HG03460 (cell line): ENCODE measurements at regions not wholly inside any gene's neighbourhood (a gene's known extent, or its start where the extent isn't known, plus 50 kb on each side); places are given as distances from the start of the nearest gene placed in this dataset.

Experiments
- ATAC-seq: cut with Tn5 transposase; IDR thresholded peaks from one replicate; pipeline ENCODE4 v1.9.1; 2021; ENCODE audit not compliant: unreplicated experiment

DNA sequence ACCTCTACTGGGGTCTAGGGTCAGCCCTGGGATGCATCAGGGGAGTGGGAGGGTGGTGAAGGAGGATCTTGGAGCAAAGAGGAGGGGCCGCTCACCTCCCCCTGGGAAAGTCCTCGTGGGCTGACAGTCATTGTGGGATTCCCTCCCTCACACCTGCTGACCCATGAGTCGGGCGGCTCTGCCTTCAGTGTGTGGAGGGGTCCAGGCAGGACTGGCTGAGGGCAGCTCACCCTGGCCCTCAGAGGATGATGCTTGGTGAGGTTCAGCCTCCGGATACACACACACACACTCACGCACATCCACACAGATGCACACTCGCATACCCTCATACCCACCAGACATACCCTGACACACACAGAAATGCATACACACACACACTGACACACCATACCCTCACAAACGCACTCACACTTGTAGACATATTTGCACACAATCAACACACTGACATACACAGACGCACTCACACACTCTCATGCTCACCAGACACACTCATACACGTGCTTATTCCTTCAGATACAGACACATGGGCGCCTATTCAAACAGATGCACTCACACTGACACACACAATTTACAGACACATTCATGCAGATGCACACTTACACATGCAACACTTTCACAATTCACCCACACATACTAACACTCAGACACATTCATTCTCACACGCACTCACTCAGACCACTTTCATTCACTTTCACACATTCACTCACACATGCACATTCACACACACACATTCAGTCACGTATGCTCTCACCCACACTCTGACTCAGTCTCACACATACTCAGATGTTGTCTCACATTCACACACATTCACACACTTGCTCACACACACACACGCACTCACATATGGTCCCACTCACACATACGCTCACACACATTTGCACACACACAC lies 105.1 kb upstream of the RPL38 start:
- ATAC-seq = no peak

GRCh38 chr17:74099442-74100340 lies 103.8 kb upstream of the RPL38 start:
- no peak for ATAC-seq

DNA sequence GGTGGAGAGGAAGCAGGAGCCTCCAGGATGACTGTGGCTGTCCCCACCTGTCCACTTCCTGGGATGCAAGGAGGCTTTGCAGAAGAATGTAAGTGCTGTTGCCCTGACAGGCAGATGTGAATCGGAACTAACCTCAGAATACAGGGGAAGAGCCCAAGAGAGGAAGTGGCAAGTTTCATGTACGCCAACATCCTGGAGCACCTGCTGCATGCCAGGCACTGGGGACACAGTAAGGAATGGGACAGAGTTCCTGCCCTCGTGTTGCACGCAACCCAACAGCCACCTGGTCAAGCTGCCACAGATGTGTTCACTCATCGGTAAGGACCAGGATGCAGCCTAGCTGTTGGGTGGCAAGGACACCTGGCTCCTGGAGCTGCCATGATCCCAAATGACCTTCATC lies 98.6 kb upstream of the RPL38 start:
- no peak for ATAC-seq

DNA sequence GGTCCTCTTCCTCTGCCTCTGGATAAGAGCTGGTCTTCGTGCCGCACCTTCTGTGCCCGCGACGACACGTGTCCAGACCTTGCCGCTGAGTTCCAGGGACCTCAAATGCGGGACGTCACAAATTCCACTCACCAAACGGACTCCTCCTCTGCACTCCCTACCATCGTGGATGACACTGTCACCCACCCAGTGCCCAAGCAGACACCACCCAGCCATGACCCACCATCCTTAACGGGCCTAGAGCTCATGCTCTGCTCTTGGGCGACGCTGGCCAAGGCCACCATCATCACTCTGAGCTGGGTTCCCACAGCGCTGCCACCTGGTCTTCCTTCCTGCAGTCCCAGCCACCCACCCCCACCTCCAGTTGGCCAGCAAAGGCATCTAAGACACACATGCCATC lies 96.4 kb upstream of the RPL38 start:
- ATAC-seq = no peak

GRCh38 chr17:74108126-74108705 lies 95.3 kb upstream of the RPL38 start:
- ATAC-seq = no peak

DNA sequence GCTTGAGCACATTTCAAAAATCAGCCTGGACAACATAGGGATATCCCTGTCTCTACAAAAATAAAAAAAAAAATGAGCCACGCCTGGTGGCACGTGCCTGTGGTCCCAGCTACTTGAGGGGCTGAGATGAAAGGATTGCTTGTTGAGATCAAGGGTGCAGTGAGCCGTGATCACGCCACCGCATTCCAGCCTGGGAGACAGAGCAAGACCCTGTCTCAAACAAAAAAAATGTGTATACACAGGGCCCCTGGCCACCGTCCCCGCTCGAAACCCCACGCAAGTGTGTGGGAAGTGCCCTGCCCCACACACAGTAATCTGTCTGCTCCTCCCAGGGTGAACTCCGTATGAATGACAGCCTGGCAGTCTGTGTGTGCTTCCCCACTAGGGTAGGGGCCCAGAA lies 93.0 kb upstream of the RPL38 start:
- no peak for ATAC-seq

GRCh38 chr17:74113326-74113725 lies 90.2 kb upstream of the RPL38 start:
- ATAC-seq = no peak

GRCh38 chr17:74113952-74114351 lies 89.5 kb upstream of the RPL38 start:
- ATAC-seq = no peak

DNA sequence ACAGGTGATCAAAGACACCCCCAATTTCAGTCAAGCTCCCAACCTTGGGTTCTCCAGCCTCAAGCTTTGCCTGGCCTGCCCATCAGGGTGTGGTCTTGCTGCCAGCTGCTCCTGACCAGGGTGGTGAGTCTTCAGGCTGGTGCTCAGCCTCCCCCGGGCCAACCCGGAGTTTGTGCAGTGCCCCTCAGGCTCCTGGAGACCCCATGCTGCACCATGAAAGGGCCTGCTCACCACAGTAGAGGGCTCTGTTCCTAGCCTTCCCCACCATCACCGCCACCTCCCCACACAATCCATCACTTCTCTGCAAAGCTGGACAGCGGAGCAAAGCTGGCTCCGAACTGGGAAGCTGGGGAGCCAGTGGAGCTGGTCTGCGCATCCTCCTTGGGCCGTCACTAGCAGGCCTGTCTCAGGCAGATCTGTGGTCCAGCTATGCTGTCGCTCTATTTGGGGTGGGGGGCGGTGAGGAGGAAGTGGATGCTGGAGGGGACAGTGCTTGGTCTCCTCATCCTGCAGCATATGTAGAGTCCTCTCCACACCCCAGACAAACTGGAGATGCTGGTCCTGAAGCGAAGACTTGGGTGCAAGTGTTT lies 88.5 kb upstream of the RPL38 start:
- ATAC-seq = no peak

DNA sequence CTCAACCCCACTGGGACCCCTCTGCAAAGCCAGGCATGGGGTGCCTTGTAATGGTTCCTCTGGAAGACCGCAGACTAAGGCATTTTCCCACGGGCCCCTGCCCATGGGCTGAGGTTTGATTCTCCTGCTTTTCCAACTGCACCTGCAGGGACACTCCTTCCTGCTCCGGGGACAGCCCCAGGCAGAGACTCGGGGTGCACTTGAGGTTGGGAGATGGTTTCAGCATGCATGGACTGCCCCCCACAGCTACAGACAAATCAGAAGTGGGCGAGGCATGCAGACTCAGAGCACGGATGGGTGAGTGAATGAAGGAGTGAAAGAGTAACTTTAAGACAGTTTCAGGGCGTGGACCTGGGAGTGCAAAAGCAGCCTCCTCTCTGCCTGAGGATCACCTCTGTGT lies 87.9 kb upstream of the RPL38 start:
- no peak for ATAC-seq

GRCh38 chr17:74116087-74116717 lies 87.3 kb upstream of the RPL38 start:
- no peak for ATAC-seq

- no peak for ATAC-seq
Observed at GRCh38 chr17:74117087-74117698, 86.3 kb upstream of the RPL38 start.

GRCh38 chr17:74117999-74118421 lies 85.5 kb upstream of the RPL38 start:
- ATAC-seq = no peak

DNA sequence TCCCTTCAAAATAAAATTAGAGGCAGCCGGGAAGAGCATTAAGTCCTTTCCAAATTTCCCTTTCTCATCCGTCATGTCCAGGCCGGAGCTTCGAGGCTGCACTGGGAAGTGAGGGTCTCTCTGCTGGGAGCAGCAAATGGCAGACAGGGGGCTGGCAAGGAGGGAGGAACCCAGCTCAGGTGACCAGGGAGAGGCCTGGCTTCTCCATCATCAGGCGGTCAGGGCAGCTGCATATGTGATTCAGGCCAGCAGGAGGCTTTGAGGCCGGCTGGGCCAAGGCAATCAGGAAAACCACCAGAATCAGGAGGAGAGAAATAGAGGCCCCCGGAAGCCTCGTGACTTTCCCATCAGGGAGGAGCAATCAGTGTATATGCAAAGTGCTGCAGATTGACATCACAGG lies 85.0 kb upstream of the RPL38 start:
- no peak for ATAC-seq

GRCh38 chr17:74119049-74119580 lies 84.4 kb upstream of the RPL38 start:
- no peak for ATAC-seq

DNA sequence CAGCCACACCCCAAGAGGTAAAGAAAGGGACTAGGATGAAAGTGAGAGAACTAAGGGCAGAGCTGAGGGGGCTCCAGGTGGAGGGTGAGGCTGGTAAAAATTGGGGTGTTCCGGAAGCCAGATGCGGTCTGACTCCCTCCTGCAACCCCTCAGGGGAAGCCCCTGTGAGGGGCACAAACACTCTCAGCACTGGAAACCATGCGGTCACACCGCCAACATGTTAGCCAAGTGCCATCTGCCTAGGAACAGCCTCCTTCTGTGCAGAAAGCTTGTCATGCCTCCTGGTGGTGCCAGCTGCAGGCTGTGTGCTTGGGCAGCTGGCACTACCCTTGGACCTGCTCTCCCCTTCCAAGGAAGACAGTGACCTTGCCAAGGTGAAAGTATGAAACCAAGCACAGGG lies 83.5 kb upstream of the RPL38 start:
- no peak for ATAC-seq

- ATAC-seq = no peak
Observed at GRCh38 chr17:74123350-74123749, 80.1 kb upstream of the RPL38 start.

DNA sequence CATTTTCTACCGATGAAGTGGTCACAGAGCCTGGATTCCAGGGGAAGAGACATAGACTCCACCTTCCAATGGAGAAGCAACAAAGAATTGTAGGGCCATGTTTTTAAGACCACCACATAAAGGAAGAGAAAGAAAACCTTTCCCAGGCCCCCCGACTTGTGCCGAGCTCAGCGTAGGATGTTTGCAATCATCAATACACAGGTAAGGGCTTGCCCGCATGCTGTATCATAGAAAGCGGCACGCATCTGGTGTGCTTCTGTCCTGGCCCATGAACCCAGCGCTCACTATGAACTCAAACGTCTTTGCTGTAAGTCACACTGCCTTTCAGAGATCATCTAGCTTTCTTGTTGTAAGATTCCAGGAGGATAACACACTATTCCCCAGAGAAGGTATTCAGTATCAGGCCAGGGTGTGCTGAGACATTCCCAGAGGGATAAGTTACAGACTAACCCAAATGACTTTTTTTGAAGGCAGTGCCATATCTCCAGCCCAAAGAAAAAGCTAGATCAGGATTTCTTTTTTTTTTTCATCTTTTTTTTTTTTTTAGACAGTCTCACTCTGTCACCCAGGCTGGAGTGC lies 79.5 kb upstream of the RPL38 start:
- no peak for ATAC-seq

DNA sequence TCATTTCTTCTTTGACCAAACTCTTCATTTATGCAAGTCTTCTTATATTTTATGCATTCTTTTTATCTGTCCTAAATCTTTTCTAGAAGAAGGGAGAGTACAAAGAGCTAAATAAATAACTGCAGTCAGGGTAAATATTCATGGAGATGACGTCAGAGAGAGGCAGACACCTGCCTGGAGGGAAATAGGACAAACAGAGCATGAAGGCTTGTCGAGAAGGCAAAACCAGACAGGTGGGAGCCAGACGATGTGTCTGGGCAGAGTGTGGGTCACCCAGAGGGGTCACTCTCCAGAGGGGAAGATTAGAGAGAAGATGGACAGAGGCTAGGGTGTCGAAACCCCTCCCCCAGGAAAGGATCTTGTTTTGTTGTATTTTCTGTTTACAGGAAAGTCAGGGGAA lies 78.3 kb upstream of the RPL38 start:
- ATAC-seq = no peak
